WTC11 (cell line): ENCODE measurements at regions not wholly inside any gene's neighbourhood (a gene's known extent, or its start where the extent isn't known, plus 50 kb on each side); places are given as distances from the start of the nearest gene placed in this dataset.

Source experiments
- ATAC-seq: fragments of 200-7000 bp; cut with Tn5 transposase; 2 replicates; pipeline ENCODE4 v1.10.0; 2021; ENCODE audit warnings: mild to moderate bottlenecking, moderate library complexity
- CTCF ChIA-PET: fragments of 300-600 bp; sonication (Branson Sonifier 250); formaldehyde crosslinking; loops from one replicate; lab custom pipeline; 2021; ENCODE audit warnings: antibody characterized with exemption; lab: Charles Lee
- POLR2A ChIA-PET: fragments of 350-600 bp; sonication (Branson Sonifier 250); formaldehyde crosslinking; loops from one replicate; lab custom pipeline; 2021; ENCODE audit warnings: antibody characterized with exemption; lab: Charles Lee
- DNase-seq: peaks from one replicate; pipeline ENCODE4 v3.0.0; 2021; ENCODE audit warnings: low spot score
- H3K27ac Mint-ChIP-seq: 2 replicates; pipeline ENCODE4 v1.8.0; 2021; ENCODE audit warnings: mixed read lengths
- H3K27me3 Mint-ChIP-seq: 2 replicates; pipeline ENCODE4 v1.8.0; 2021; ENCODE audit warnings: low read depth, mild to moderate bottlenecking, moderate library complexity, mixed read lengths
- H3K36me3 Mint-ChIP-seq: 2 replicates; pipeline ENCODE4 v1.8.0; 2021; ENCODE audit warnings: mixed read lengths
- H3K4me1 Mint-ChIP-seq: 2 replicates; pipeline ENCODE4 v1.8.0; 2022; ENCODE audit warnings: mixed read lengths
- H3K4me3 Mint-ChIP-seq: 2 replicates; pipeline ENCODE4 v1.8.0; 2021; ENCODE audit warnings: mild to moderate bottlenecking, moderate library complexity, mixed read lengths
- H3K9me3 Mint-ChIP-seq: 2 replicates; pipeline ENCODE4 v1.8.0; 2021; ENCODE audit warnings: mixed read lengths
- FOXJ3 ChIP-seq: sonication (generic); formaldehyde crosslinking; IDR thresholded peaks from 2 replicates; pipeline ENCODE4 v1.9.0; 2021; ENCODE audit warnings: missing genetic modification reagents, mild to moderate bottlenecking, borderline replicate concordance
- FOXK1 ChIP-seq: sonication (generic); formaldehyde crosslinking; IDR thresholded peaks from 2 replicates; pipeline ENCODE4 v1.8.0; 2022; ENCODE audit warnings: mild to moderate bottlenecking, moderate library complexity, missing genetic modification reagents
- FOXP1 ChIP-seq: sonication (generic); formaldehyde crosslinking; IDR thresholded peaks from 2 replicates; pipeline ENCODE4 v1.8.0; 2022; ENCODE audit warnings: missing genetic modification reagents, mild to moderate bottlenecking, moderate library complexity, borderline replicate concordance
- GRHL2 ChIP-seq: fragments of 250-450 bp; sonication (Bioruptor Pico); IDR thresholded peaks from 2 replicates; pipeline ENCODE4 v1.8.0; 2022; ENCODE audit warnings: mild to moderate bottlenecking, moderate library complexity; ENCODE audit not compliant: insufficient replicate concordance, severe bottlenecking
- MXD4 ChIP-seq: fragments of 250-450 bp; sonication (Bioruptor Pico); IDR thresholded peaks from 2 replicates; pipeline ENCODE4 v1.8.0; 2021; ENCODE audit warnings: mild to moderate bottlenecking, moderate library complexity, borderline replicate concordance
- NR1H2 ChIP-seq: sonication (generic); formaldehyde crosslinking; IDR thresholded peaks from 2 replicates; pipeline ENCODE4 v1.9.0; 2021; ENCODE audit warnings: mild to moderate bottlenecking, moderate library complexity, missing genetic modification reagents
- NR2C2 ChIP-seq: sonication (generic); formaldehyde crosslinking; IDR thresholded peaks from 2 replicates; pipeline ENCODE4 v1.8.0; 2022; ENCODE audit warnings: mild to moderate bottlenecking, missing genetic modification reagents
- PRRX2 ChIP-seq: fragments of 250-450 bp; sonication (Bioruptor Pico); IDR thresholded peaks from 2 replicates; pipeline ENCODE4 v1.8.0; 2021; ENCODE audit warnings: mild to moderate bottlenecking
- RELA ChIP-seq: sonication (generic); formaldehyde crosslinking; IDR thresholded peaks from 2 replicates; pipeline ENCODE4 v1.8.1; 2022; ENCODE audit warnings: missing genetic modification reagents, mild to moderate bottlenecking, borderline replicate concordance
- SMAD4 ChIP-seq: sonication (generic); formaldehyde crosslinking; IDR thresholded peaks from 2 replicates; pipeline ENCODE4 v1.8.0; 2022; ENCODE audit warnings: mild to moderate bottlenecking, missing genetic modification reagents
- TP53 ChIP-seq: sonication (generic); formaldehyde crosslinking; IDR thresholded peaks from 2 replicates; pipeline ENCODE4 v1.8.1; 2023; ENCODE audit warnings: mild to moderate bottlenecking, missing genetic modification reagents
- USF2 ChIP-seq: sonication (generic); formaldehyde crosslinking; IDR thresholded peaks from 2 replicates; pipeline ENCODE4 v1.8.1; 2023; ENCODE audit warnings: mild to moderate bottlenecking, missing genetic modification reagents, moderate library complexity
- ZBTB21 ChIP-seq: sonication (generic); formaldehyde crosslinking; IDR thresholded peaks from 2 replicates; pipeline ENCODE4 v1.8.1; 2023; ENCODE audit warnings: mild to moderate bottlenecking, missing genetic modification reagents, borderline replicate concordance
- ZNF121 ChIP-seq: sonication (generic); formaldehyde crosslinking; IDR thresholded peaks from 2 replicates; pipeline ENCODE4 v1.8.0; 2023; ENCODE audit warnings: missing genetic modification reagents
- ZNF138 ChIP-seq: sonication (generic); formaldehyde crosslinking; conservative IDR thresholded peaks from 2 replicates; pipeline ENCODE4 v1.8.1; 2022; ENCODE audit warnings: mild to moderate bottlenecking, moderate library complexity, missing genetic modification reagents
- ZNF263 ChIP-seq: sonication (generic); formaldehyde crosslinking; IDR thresholded peaks from 2 replicates; pipeline ENCODE4 v1.8.1; 2022; ENCODE audit warnings: low read depth, mild to moderate bottlenecking, moderate library complexity, missing genetic modification reagents
- ZNF281 ChIP-seq: sonication (generic); formaldehyde crosslinking; IDR thresholded peaks from 2 replicates; pipeline ENCODE4 v1.8.0; 2023; ENCODE audit warnings: mild to moderate bottlenecking, missing genetic modification reagents
- ZNF671 ChIP-seq: fragments of 250-450 bp; sonication (Bioruptor Pico); IDR thresholded peaks from 2 replicates; pipeline ENCODE4 v1.8.0; 2021; ENCODE audit warnings: mild to moderate bottlenecking
- ZSCAN18 ChIP-seq: fragments of 250-450 bp; sonication (Bioruptor Pico); IDR thresholded peaks from 2 replicates; pipeline ENCODE4 v2.1.2; 2022; ENCODE audit warnings: mild to moderate bottlenecking, moderate library complexity
- TF ChIP-seq, protein P1 (sequence below): sonication (generic); formaldehyde crosslinking; IDR thresholded peaks from 2 replicates; pipeline ENCODE4 v1.8.0; 2023; ENCODE audit warnings: missing genetic modification reagents, mild to moderate bottlenecking, borderline replicate concordance

GRCh38 chrX:87005183-87005582 is 512.4 kb upstream of the KLHL4 start:
- Mint-ChIP-seq H3K9me3 (peaks cover 25% of the 10 kb centered on the region), H3K36me3 (peaks cover 27% of the 10 kb centered on the region), H3K27ac (no peak overlapping the region), H3K27me3 (no peaks in the 10 kb centered on the region), H3K4me1 (peaks cover 20% of the 10 kb centered on the region), H3K4me3 (no peak overlapping the region)
- ChIA-PET POLR2A (no interaction called here), CTCF (no interaction called here)
- ATAC-seq = no peak
- TF ChIP-seq FOXK1 (CRISPR knock-in tag) = no peak
- no peak for TF ChIP-seq MXD4
- DNase-seq = no peak

DNA sequence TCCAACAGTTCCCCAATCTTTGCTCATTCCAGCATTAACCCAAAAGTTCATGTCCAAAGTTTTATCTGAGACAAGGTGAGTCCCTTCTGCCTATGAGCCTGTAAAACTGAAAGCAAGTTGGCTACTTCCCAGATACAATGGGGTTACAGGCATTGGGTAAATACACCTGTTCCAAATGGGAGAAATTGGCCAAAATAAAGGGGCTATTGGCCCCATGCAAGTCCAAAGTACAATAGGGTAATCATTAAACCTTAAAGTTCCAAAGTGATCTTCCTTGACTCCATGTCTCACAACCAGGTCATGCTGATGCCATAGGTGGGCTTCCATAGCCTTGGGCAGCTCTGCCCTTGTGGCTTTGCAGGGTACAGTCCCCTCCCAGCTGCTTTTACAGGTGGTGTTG is 511.7 kb upstream of the KLHL4 start:
- H3K9me3 Mint-ChIP-seq = peaks cover 25% of the 10 kb centered on the region
- H3K27me3 Mint-ChIP-seq = no peaks in the 10 kb centered on the region
- H3K4me1 Mint-ChIP-seq = peaks cover 20% of the 10 kb centered on the region
- no peak overlapping the region for H3K4me3 Mint-ChIP-seq
- no peak overlapping the region for H3K27ac Mint-ChIP-seq
- H3K36me3 Mint-ChIP-seq = peaks cover 27% of the 10 kb centered on the region
- ATAC-seq (no peak), DNase-seq (no peak)
- CTCF ChIA-PET = no interaction called here
- TF ChIP-seq, protein P1, sequence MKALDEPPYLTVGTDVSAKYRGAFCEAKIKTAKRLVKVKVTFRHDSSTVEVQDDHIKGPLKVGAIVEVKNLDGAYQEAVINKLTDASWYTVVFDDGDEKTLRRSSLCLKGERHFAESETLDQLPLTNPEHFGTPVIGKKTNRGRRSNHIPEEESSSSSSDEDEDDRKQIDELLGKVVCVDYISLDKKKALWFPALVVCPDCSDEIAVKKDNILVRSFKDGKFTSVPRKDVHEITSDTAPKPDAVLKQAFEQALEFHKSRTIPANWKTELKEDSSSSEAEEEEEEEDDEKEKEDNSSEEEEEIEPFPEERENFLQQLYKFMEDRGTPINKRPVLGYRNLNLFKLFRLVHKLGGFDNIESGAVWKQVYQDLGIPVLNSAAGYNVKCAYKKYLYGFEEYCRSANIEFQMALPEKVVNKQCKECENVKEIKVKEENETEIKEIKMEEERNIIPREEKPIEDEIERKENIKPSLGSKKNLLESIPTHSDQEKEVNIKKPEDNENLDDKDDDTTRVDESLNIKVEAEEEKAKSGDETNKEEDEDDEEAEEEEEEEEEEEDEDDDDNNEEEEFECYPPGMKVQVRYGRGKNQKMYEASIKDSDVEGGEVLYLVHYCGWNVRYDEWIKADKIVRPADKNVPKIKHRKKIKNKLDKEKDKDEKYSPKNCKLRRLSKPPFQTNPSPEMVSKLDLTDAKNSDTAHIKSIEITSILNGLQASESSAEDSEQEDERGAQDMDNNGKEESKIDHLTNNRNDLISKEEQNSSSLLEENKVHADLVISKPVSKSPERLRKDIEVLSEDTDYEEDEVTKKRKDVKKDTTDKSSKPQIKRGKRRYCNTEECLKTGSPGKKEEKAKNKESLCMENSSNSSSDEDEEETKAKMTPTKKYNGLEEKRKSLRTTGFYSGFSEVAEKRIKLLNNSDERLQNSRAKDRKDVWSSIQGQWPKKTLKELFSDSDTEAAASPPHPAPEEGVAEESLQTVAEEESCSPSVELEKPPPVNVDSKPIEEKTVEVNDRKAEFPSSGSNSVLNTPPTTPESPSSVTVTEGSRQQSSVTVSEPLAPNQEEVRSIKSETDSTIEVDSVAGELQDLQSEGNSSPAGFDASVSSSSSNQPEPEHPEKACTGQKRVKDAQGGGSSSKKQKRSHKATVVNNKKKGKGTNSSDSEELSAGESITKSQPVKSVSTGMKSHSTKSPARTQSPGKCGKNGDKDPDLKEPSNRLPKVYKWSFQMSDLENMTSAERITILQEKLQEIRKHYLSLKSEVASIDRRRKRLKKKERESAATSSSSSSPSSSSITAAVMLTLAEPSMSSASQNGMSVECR = no peak
- TF ChIP-seq SMAD4 (CRISPR knock-in tag) (no peak), FOXP1 (no peak), FOXK1 (CRISPR knock-in tag) (no peak), ZNF263 (no peak), USF2 (CRISPR knock-in tag) (no peak), MXD4 (no peak), ZBTB21 (CRISPR knock-in tag) (no peak)
- POLR2A ChIA-PET = no interaction called here

GRCh38 chrX:87006561-87006960 is 511.0 kb upstream of the KLHL4 start:
- Mint-ChIP-seq H3K36me3 (peaks cover 27% of the 10 kb centered on the region), H3K27ac (peak overlapping the region; percentile 86; the same call in 1 of the 2 replicates), H3K27me3 (no peaks in the 10 kb centered on the region), H3K9me3 (peaks cover 21% of the 10 kb centered on the region), H3K4me3 (no peak overlapping the region), H3K4me1 (peaks cover 20% of the 10 kb centered on the region)
- TF ChIP-seq ZNF138 (CRISPR knock-in tag) = no peak
- no peak for TF ChIP-seq NR1H2
- no peak for TF ChIP-seq GRHL2 (CRISPR knock-in tag)
- no peak for TF ChIP-seq ZSCAN18 (CRISPR knock-in tag)
- TF ChIP-seq ZNF121 (CRISPR knock-in tag) = no peak
- ChIA-PET POLR2A (no interaction called here), CTCF (no interaction called here)
- DNase-seq (peak; percentile 12), ATAC-seq (peak; percentile 34; the same call in 1 of the 2 replicates)

DNA sequence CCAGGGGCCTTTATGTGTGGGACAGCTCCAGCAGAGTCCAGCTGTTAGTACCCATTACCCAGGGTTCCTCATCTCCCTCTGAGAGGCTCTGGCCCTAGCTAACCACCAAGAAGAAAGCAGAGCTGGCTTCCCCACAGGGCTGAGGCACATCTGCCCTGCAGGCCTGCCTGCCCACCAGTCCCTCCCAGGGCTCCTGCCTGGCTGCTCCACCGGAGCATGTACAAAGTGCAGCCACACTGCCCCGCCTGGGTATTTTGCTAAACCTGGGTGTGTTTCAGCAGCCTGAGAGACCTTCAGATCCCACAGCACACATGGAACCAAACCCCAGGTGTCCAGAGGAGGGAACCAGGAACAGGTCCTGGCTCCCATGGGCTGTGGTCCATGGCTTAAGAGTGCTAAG is 500.4 kb upstream of the KLHL4 start:
- DNase-seq (no peak), ATAC-seq (no peak)
- ChIA-PET CTCF (no interaction called here), POLR2A (no interaction called here)
- Mint-ChIP-seq H3K27me3 (no peaks in the 10 kb centered on the region), H3K4me1 (no peaks in the 10 kb centered on the region), H3K36me3 (peaks cover 7% of the 10 kb centered on the region), H3K27ac (no peak overlapping the region), H3K4me3 (no peak overlapping the region), H3K9me3 (peaks cover 27% of the 10 kb centered on the region)
- TF ChIP-seq ZNF671 = no peak
- TF ChIP-seq TP53 (CRISPR knock-in tag) = no peak
- TF ChIP-seq ZNF281 (CRISPR knock-in tag) = no peak
- TF ChIP-seq PRRX2 (CRISPR knock-in tag) = no peak
- no peak for TF ChIP-seq NR2C2 (CRISPR knock-in tag)
- no peak for TF ChIP-seq RELA (CRISPR knock-in tag)
- no peak for TF ChIP-seq FOXJ3 (CRISPR knock-in tag)
- no peak for TF ChIP-seq SMAD4 (CRISPR knock-in tag)
- TF ChIP-seq USF2 (CRISPR knock-in tag) = no peak
